NCI-H345 treated with DMSO at 0.1 percent for 48 hours (cell line): ENCODE measurements at regions not wholly inside any gene's neighbourhood (a gene's known extent, or its start where the extent isn't known, plus 50 kb on each side); places are given as distances from the start of the nearest gene placed in this dataset.

Source experiments
- DNase-seq: peaks from one replicate; lab custom pipeline; 2025; ENCODE audit not compliant: unreplicated experiment; lab: John Stamatoyannopoulos, UW

GRCh38 chr4:181365671-181366070 is 877.5 kb upstream of the TENM3 start:
- DNase-seq, result no peak

- DNase-seq, result no peak
Measured at GRCh38 chr4:181372014-181372413, 871.2 kb upstream of the TENM3 start.

- no peak for DNase-seq
Measured at GRCh38 chr4:181376058-181376457, 867.1 kb upstream of the TENM3 start.

- no peak for DNase-seq
Measured at GRCh38 chr4:181388061-181388460, 855.1 kb upstream of the TENM3 start.

- DNase-seq, result no peak
Measured at GRCh38 chr4:181416966-181417365, 826.2 kb upstream of the TENM3 start.

GRCh38 chr4:181418496-181418895 is 824.7 kb upstream of the TENM3 start:
- DNase-seq, result no peak

- DNase-seq, result no peak
Measured at GRCh38 chr4:181420950-181421349, 822.3 kb upstream of the TENM3 start.

- DNase-seq, result no peak
Measured at GRCh38 chr4:181424362-181425016, 818.7 kb upstream of the TENM3 start.

GRCh38 chr4:181427076-181427475 is 816.1 kb upstream of the TENM3 start:
- no peak for DNase-seq

- no peak for DNase-seq
Measured at GRCh38 chr4:181431006-181431405, 812.2 kb upstream of the TENM3 start.

- DNase-seq, result no peak
Measured at GRCh38 chr4:181431661-181432060, 811.5 kb upstream of the TENM3 start.

GRCh38 chr4:181432335-181432734 is 810.9 kb upstream of the TENM3 start:
- no peak for DNase-seq

GRCh38 chr4:181437895-181438294 is 805.3 kb upstream of the TENM3 start:
- DNase-seq, result no peak

- DNase-seq, result no peak
Measured at GRCh38 chr4:181438641-181439040, 804.6 kb upstream of the TENM3 start.

- no peak for DNase-seq
Measured at GRCh38 chr4:181443021-181443420, 800.2 kb upstream of the TENM3 start.

- DNase-seq, result no peak
Measured at GRCh38 chr4:181465826-181466225, 777.4 kb upstream of the TENM3 start.

GRCh38 chr4:181468451-181468850 is 774.8 kb upstream of the TENM3 start:
- no peak for DNase-seq

- no peak for DNase-seq
Measured at GRCh38 chr4:181470306-181470705, 772.9 kb upstream of the TENM3 start.

GRCh38 chr4:181475359-181475758 is 767.8 kb upstream of the TENM3 start:
- DNase-seq, result no peak

GRCh38 chr4:181475781-181476507 is 767.3 kb upstream of the TENM3 start:
- no peak for DNase-seq

GRCh38 chr4:181476508-181476890 is 766.7 kb upstream of the TENM3 start:
- no peak for DNase-seq

GRCh38 chr4:181477591-181477990 is 765.6 kb upstream of the TENM3 start:
- no peak for DNase-seq

- no peak for DNase-seq
Measured at GRCh38 chr4:181478656-181479055, 764.5 kb upstream of the TENM3 start.
